ENCODE measurements at regions not wholly inside any gene's neighbourhood (a gene's known extent, or its start where the extent isn't known, plus 50 kb on each side); places are given as distances from the start of the nearest gene placed in this dataset.
"Not testable (repeated sequence)": the region's sequence is repeated elsewhere in the genome, so short reads cannot be mapped to it uniquely, and the experiment has no call there.

GRCh38 chr10:4239186-4239585 is 454.2 kb upstream of the KLF6 start:
- H3K23me2 ChIP-seq (ENCODE audit: insufficient read length, low read depth, low read length, poor library complexity, severe bottlenecking) = no peaks in the 10 kb centered on the region
- no peak overlapping the region for H3K9ac ChIP-seq (ENCODE audit: extremely low read depth, insufficient read length, low read length)
- H3K27ac ChIP-seq (ENCODE audit: insufficient read length, low read depth, low read length) = no peak overlapping the region
- H3K79me1 ChIP-seq (ENCODE audit: insufficient read depth, low read depth, low read length, poor library complexity, severe bottlenecking) = no peaks in the 10 kb centered on the region
- no peak overlapping the region for H2AK5ac ChIP-seq (ENCODE audit: insufficient read length, low read length)
- no peak overlapping the region for H3K18ac ChIP-seq (ENCODE audit: insufficient read length, low read depth, low read length)
- H2BK120ac ChIP-seq (ENCODE audit: low read depth, low read length, poor library complexity, severe bottlenecking) = no peak overlapping the region
- H3K4ac ChIP-seq (ENCODE audit: low read depth, low read length) = no peak overlapping the region
- peaks cover 8% of the 10 kb centered on the region for H3K4me1 ChIP-seq (ENCODE audit: insufficient read depth, low read length)
- H3K79me2 ChIP-seq (ENCODE audit: insufficient read depth, low read length) = no peaks in the 10 kb centered on the region
- no peaks in the 10 kb centered on the region for H3K27me3 ChIP-seq (ENCODE audit: insufficient read depth, low read length)
- H3K56ac ChIP-seq (ENCODE audit: insufficient read length, low read depth, low read length) = no peak overlapping the region
- no peak overlapping the region for H2BK5ac ChIP-seq (ENCODE audit: insufficient read length, low read length)
- H4K91ac ChIP-seq (ENCODE audit: insufficient read length, low read depth, low read length) = no peak overlapping the region
- no peak overlapping the region for H3K27ac Mint-ChIP-seq
- no peaks in the 10 kb centered on the region for H3K9me3 ChIP-seq (ENCODE audit: control insufficient read depth, low read depth, low read length)
- H4K20me1 ChIP-seq (ENCODE audit: control insufficient read depth, insufficient read depth, insufficient read length) = no peaks in the 10 kb centered on the region
- H3K4me3 Mint-ChIP-seq = no peak overlapping the region
- H2BK20ac ChIP-seq (ENCODE audit: low read depth, low read length, poor library complexity, severe bottlenecking) = no peak overlapping the region
- peaks cover 25 to 26% of the 10 kb centered on the region in 2 experiments for H3K4me1 Mint-ChIP-seq
- H3K9me3 Mint-ChIP-seq = peaks cover 10 to 11% of the 10 kb centered on the region in 2 experiments
- no peaks in the 10 kb centered on the region for H3K27me3 Mint-ChIP-seq (ENCODE audit: low read depth)
- DNase-seq = no peak
- H2BK15ac ChIP-seq (ENCODE audit: low read depth, low read length) = no peak overlapping the region
- H3K36me3 Mint-ChIP-seq (ENCODE audit: insufficient read depth in 1 of 3, low read depth in 3 of 3) = peaks cover 3 to 10% (median 4%) of the 10 kb centered on the region in 3 experiments; a peak in 6 of 7 replicates
- H3K4me2 ChIP-seq (ENCODE audit: insufficient read depth, insufficient read length, low read length) = no peak overlapping the region
- H3K23ac ChIP-seq (ENCODE audit: insufficient read length, low read depth, low read length) = no peak overlapping the region
- WGBS (ENCODE audit: extremely low coverage, insufficient read length, low lambda C conversion rate) = no CpG with 5 or more reads among the region's 3 CpGs
- TF ChIP-seq, protein P1, sequence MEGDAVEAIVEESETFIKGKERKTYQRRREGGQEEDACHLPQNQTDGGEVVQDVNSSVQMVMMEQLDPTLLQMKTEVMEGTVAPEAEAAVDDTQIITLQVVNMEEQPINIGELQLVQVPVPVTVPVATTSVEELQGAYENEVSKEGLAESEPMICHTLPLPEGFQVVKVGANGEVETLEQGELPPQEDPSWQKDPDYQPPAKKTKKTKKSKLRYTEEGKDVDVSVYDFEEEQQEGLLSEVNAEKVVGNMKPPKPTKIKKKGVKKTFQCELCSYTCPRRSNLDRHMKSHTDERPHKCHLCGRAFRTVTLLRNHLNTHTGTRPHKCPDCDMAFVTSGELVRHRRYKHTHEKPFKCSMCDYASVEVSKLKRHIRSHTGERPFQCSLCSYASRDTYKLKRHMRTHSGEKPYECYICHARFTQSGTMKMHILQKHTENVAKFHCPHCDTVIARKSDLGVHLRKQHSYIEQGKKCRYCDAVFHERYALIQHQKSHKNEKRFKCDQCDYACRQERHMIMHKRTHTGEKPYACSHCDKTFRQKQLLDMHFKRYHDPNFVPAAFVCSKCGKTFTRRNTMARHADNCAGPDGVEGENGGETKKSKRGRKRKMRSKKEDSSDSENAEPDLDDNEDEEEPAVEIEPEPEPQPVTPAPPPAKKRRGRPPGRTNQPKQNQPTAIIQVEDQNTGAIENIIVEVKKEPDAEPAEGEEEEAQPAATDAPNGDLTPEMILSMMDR (conservative IDR thresholded peaks at IDR 0.05) = no peak
- H4K5ac ChIP-seq (ENCODE audit: insufficient read length, low read depth, low read length) = no peak overlapping the region
- no peak overlapping the region for H4K8ac ChIP-seq (replicated peaks; ENCODE audit: insufficient read length, low read depth, low read length)
- H3K14ac ChIP-seq (ENCODE audit: insufficient read depth, low read length) = no peak overlapping the region
- no peak overlapping the region for H3T11ph ChIP-seq (ENCODE audit: low read length)
- no peak overlapping the region for H2AFZ ChIP-seq (ENCODE audit: low read length)
- H2BK12ac ChIP-seq (ENCODE audit: insufficient read length, low read depth, low read length) = no peak overlapping the region

DNA sequence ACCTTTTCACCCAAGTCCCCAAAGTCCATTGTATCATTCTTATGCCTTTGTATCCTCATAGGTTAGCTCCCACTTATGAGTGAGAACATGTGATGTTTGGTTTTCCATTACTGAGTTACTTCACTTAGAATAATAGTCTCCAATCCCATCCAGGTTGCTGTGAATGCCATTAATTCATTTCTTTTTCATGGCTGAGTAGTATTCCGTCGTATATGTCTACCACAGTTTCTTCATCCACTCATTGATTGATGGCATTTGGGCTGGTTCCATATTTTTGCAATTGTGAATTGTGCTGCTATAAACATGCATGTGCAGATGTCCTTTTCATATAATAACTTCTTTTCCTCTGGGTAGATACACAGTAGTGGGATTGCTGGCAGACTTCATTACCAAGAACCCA is 451.9 kb upstream of the KLF6 start:
- Mint-ChIP-seq H3K9me3 (peaks cover 11 to 16% of the 10 kb centered on the region in 2 experiments), H3K4me1 (peaks cover 16% of the 10 kb centered on the region in 2 experiments), H3K36me3 (ENCODE audit: insufficient read depth in 1 of 3, low read depth in 3 of 3) (peaks cover 3 to 10% (median 6%) of the 10 kb centered on the region in 3 experiments; a peak in 6 of 7 replicates)
- H3K27me3 ChIP-seq (ENCODE audit: insufficient read depth, low read length); H3K23me2 ChIP-seq (ENCODE audit: insufficient read length, low read depth, low read length, poor library complexity, severe bottlenecking); H4K20me1 ChIP-seq (ENCODE audit: control insufficient read depth, insufficient read depth, insufficient read length); H3K27me3 Mint-ChIP-seq (ENCODE audit: low read depth); H3K4me2 ChIP-seq (ENCODE audit: insufficient read depth, insufficient read length, low read length); H4K5ac ChIP-seq (ENCODE audit: insufficient read length, low read depth, low read length); H3K4me1 ChIP-seq (ENCODE audit: insufficient read depth, low read length); H3K4me3 Mint-ChIP-seq; H3K9ac ChIP-seq (ENCODE audit: extremely low read depth, insufficient read length, low read length); H4K91ac ChIP-seq (ENCODE audit: insufficient read length, low read depth, low read length); H2BK12ac ChIP-seq (ENCODE audit: insufficient read length, low read depth, low read length); H3K14ac ChIP-seq (ENCODE audit: insufficient read depth, low read length); H3K27ac Mint-ChIP-seq; H3T11ph ChIP-seq (ENCODE audit: low read length); DNase-seq; H2AFZ ChIP-seq (ENCODE audit: low read length); H3K56ac ChIP-seq (ENCODE audit: insufficient read length, low read depth, low read length); H3K23ac ChIP-seq (ENCODE audit: insufficient read length, low read depth, low read length); H4K8ac ChIP-seq (replicated peaks; ENCODE audit: insufficient read length, low read depth, low read length); H3K18ac ChIP-seq (ENCODE audit: insufficient read length, low read depth, low read length); H2BK120ac ChIP-seq (ENCODE audit: low read depth, low read length, poor library complexity, severe bottlenecking); H3K9me3 ChIP-seq (ENCODE audit: control insufficient read depth, low read depth, low read length); H2BK15ac ChIP-seq (ENCODE audit: low read depth, low read length); H3K4ac ChIP-seq (ENCODE audit: low read depth, low read length); H3K79me2 ChIP-seq (ENCODE audit: insufficient read depth, low read length); H3K79me1 ChIP-seq (ENCODE audit: insufficient read depth, low read depth, low read length, poor library complexity, severe bottlenecking); H2BK20ac ChIP-seq (ENCODE audit: low read depth, low read length, poor library complexity, severe bottlenecking); H2BK5ac ChIP-seq (ENCODE audit: insufficient read length, low read length); H3K27ac ChIP-seq (ENCODE audit: insufficient read length, low read depth, low read length); H2AK5ac ChIP-seq (ENCODE audit: insufficient read length, low read length): not testable (repeated sequence)
- WGBS (ENCODE audit: extremely low coverage, insufficient read length, low lambda C conversion rate) = no CpG with 5 or more reads among the region's 2 CpGs
